K562 (cell line): ENCODE measurements at regions not wholly inside any gene's neighbourhood (a gene's known extent, or its start where the extent isn't known, plus 50 kb on each side); places are given as distances from the start of the nearest gene placed in this dataset.
A peak's percentile ranks its signal among the peaks of the same experiment; 100 is the strongest.

ENCODE experiments used
- ATAC-seq: fragments of 200-7000 bp; cut with Tn5 transposase; 3 replicates; pipeline ENCODE4 v1.9.1; 2020; ENCODE audit warnings: moderate library complexity
- BruUV-seq: library from RNA; stranded (reverse); fragments of 400-500 nt; replicated peaks from 2 replicates; lab custom pipeline; 2021; lab: Mats Ljungman, UMichigan
- CTCF ChIA-PET: fragments of 300-600 bp; formaldehyde crosslinking; extraction: SDS; loops from one replicate; lab custom pipeline; 2021; ENCODE audit warnings: low intra/inter-chr PET ratio; lab: Yijun Ruan, JAX
- POLR2A ChIA-PET: fragments of 300-600, 350-650 bp; sonication (Branson Sonifier 250); formaldehyde crosslinking; extraction: SDS; loops from one replicate; lab custom pipeline; 2021; ENCODE audit warnings: antibody characterized with exemption, inconsistent platforms; lab: Yijun Ruan, JAX
- DNase-seq, 4 experiments: peaks; one replicate each; pipeline versions ENCODE4 v3.0.0 to v3.0.0-alpha.2; 2011 to 2018; ENCODE audit warnings: low spot score in 3 of 4, mixed read lengths in 3 of 4; ENCODE audit errors: extremely low read depth in 1 of 4
- FAIRE-seq: peaks from 2 replicates; lab custom pipeline; 2011; peaks lifted over from hg19 to GRCh38; lab: Jason Lieb, UNC
- H2AFZ ChIP-seq: 2 replicates; pipeline ENCODE4 v1.6.0; 2011; ENCODE audit warnings: low read depth, low read length, control low read depth, inconsistent platforms
- H3K27ac ChIP-seq: fragments of 200-600 bp; 3 replicates; pipeline ENCODE4 v1.8.0; 2011; ENCODE audit warnings: low read depth, mild to moderate bottlenecking, control low read depth, inconsistent platforms, low read length, moderate library complexity, mixed read lengths; ENCODE audit errors: extremely low read depth
- H3K27me3 ChIP-seq, 2 experiments: fragments of 300-600 bp in 1 of 2; 2 replicates in 1 of 2; 3 replicates in 1 of 2; pipeline versions ENCODE4 v1.6.0 to v1.8.0; 2011; ENCODE audit warnings: inconsistent platforms in 2 of 2, low read length in 2 of 2, mild to moderate bottlenecking in 1 of 2, mixed read lengths in 1 of 2, moderate library complexity in 1 of 2; ENCODE audit not compliant: control insufficient read depth in 2 of 2, insufficient read depth in 2 of 2
- H3K36me3 ChIP-seq: fragments of 300-600 bp; 3 replicates; pipeline ENCODE4 v1.8.0; 2011; ENCODE audit warnings: mild to moderate bottlenecking, low read length, inconsistent platforms; ENCODE audit not compliant: control insufficient read depth, insufficient read depth
- H3K4me1 ChIP-seq, 2 experiments: fragments of 200-600 bp in 1 of 2; replicated peaks in 1 of 2; 2 replicates in 1 of 2; 3 replicates in 1 of 2; pipeline versions ENCODE4 v1.5.1 to v1.8.0; 2011; ENCODE audit warnings: inconsistent platforms in 2 of 2, low read length in 2 of 2, mild to moderate bottlenecking in 1 of 2, mixed read lengths in 1 of 2, moderate library complexity in 1 of 2; ENCODE audit not compliant: control insufficient read depth in 2 of 2, insufficient read depth in 2 of 2
- H3K4me2 ChIP-seq: 2 replicates; pipeline ENCODE4 v1.6.1; 2011; ENCODE audit warnings: low read length, control low read depth, inconsistent platforms, mixed read lengths; ENCODE audit not compliant: insufficient read depth
- H3K4me3 ChIP-seq: fragments of 200-600 bp; sonication (generic), shearing (Covaris generic); 2 replicates; pipeline ENCODE4 v1.5.1; 2016; ENCODE audit warnings: control low read depth, inconsistent platforms
- H3K79me2 ChIP-seq: fragments of 200-600 bp; 3 replicates; pipeline ENCODE4 v1.8.0; 2011; ENCODE audit warnings: low read length, inconsistent platforms; ENCODE audit not compliant: control insufficient read depth, insufficient read depth
- H3K9ac ChIP-seq, 2 experiments: 2 replicates each; pipeline versions ENCODE4 v1.6.0 to v1.6.1; 2011; ENCODE audit warnings: low read depth in 2 of 2, low read length in 2 of 2, control low read depth in 1 of 2, inconsistent platforms in 1 of 2, mild to moderate bottlenecking in 1 of 2, mixed read lengths in 1 of 2; ENCODE audit not compliant: insufficient read depth in 1 of 2
- H3K9me1 ChIP-seq: one replicate; pipeline ENCODE4 v1.6.0; 2011; ENCODE audit warnings: inconsistent platforms, mild to moderate bottlenecking, low read length, moderate library complexity; ENCODE audit not compliant: control insufficient read depth, insufficient read depth
- H3K9me3 ChIP-seq: replicated peaks from 2 replicates; pipeline ENCODE4 v1.5.1; 2011; ENCODE audit warnings: low read depth, low read length, inconsistent platforms; ENCODE audit not compliant: control insufficient read depth, insufficient read depth
- H4K20me1 ChIP-seq: replicated peaks from 2 replicates; pipeline ENCODE4 v1.6.1; 2011; ENCODE audit warnings: low read length, inconsistent platforms, mixed read lengths; ENCODE audit not compliant: control insufficient read depth, insufficient read depth
- CREM ChIP-seq: IDR thresholded peaks from 2 replicates; pipeline ENCODE4 v1.6.1; 2014; ENCODE audit warnings: antibody characterized with exemption, low read depth
- GABPA ChIP-seq: fragments of 200-800 bp; sonication (Bioruptor generic); conservative IDR thresholded peaks from 2 replicates; pipeline ENCODE4 v1.6.1; 2016; ENCODE audit warnings: low read depth, missing genetic modification characterization, missing compliant biosample characterization
- ZNF263 ChIP-seq: sonication (generic); formaldehyde crosslinking; IDR thresholded peaks from 2 replicates; pipeline ENCODE4 v1.8.0; 2022; ENCODE audit warnings: mild to moderate bottlenecking, missing genetic modification reagents, borderline replicate concordance
- WGBS: fragments of 100-300 bp; shearing (Covaris generic); methylation state at CpG from one replicate; pipeline ENCODE4 v1.1.6; 2016; ENCODE audit warnings: low coverage, mixed read lengths; ENCODE audit not compliant: insufficient coverage; ENCODE audit errors: missing lambda C conversion rate; 5-methylcytosine and 5-hydroxymethylcytosine counted together
- in situ Hi-C: fragments of 300-500 bp; cut with MboI; formaldehyde crosslinking; loops from 4 replicates; pipeline ENCODE4 v1.15.0; 2018; ENCODE audit warnings: inconsistent platforms, mixed read lengths
- intact Hi-C: fragments of 100-400 bp; cut with micrococcal nuclease; formaldehyde crosslinking; loops from 2 replicates; pipeline ENCODE4 v1.14.2; 2022
- TF ChIP-seq, protein P1 (sequence below), 2 experiments: fragments of 450-650 bp in 1 of 2; sonication (generic) in 1 of 2; formaldehyde crosslinking in 1 of 2; IDR thresholded peaks; 2 replicates each; pipeline versions ENCODE4 v1.7.1 to v1.9.0; 2016 to 2022; ENCODE audit warnings: inconsistent platforms in 1 of 2, mild to moderate bottlenecking in 1 of 2, missing genetic modification reagents in 1 of 2
- TF ChIP-seq, protein P2 (sequence below), 3 experiments: fragments of 200-800 bp in 1 of 3; fragments of 250-450 bp in 1 of 3; fragments of 450-650 bp in 1 of 3; sonication (Bioruptor Pico) in 1 of 3; sonication (Bioruptor generic) in 1 of 3; formaldehyde crosslinking in 1 of 3; IDR thresholded peaks; 2 replicates each; pipeline versions ENCODE4 v1.6.1 to v1.8.0; 2016 to 2022; ENCODE audit warnings: mild to moderate bottlenecking in 2 of 3, missing genetic modification characterization in 2 of 3, missing compliant biosample characterization in 1 of 3, moderate library complexity in 1 of 3

- TF ChIP-seq ZNF263 (CRISPR knock-in tag) = no peak
Observed at GRCh38 chr13:111857336-111857735, 209.6 kb upstream of the SOX1 start (continued).

DNA sequence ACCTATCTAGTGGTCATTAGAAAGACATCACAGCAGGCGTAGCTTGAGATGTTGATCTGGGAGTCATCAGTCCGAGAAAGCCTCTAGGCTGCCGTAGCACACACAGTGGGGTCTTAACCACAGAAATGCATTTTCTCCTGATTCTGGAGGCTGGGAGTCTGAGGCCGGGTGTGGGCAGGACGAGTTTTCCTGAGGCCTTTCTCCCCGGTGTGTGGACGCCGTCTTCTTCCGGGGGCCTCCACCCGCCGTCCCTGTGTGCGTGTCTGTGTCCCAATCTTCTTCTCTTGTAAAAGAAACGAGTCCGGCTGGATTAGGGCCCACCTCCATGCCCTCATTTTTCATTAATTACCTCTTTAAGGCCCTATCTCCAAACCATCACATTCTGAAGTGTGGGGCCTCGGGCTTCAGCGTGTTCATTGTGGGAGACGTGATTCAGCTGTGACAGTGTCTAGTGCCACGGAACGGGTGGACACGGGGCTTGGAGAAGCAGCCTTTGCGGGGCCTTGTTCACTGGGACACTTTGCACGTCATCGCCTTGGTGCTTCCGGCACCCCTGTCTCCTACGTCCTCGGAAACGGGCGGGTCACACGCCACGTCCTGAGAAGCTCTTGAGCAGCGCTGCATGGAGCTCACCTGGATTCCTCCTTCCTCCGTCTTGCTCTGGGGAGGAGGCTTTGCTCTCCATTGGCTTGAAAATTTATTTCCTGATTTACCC is 208.9 kb upstream of the SOX1 start:
- no TSS peak for BruUV-seq
- Histone ChIP-seq H3K36me3 (no peaks in the 10 kb centered on the region), H3K27me3 (peaks cover 0 to 20% of the 10 kb centered on the region in 2 experiments; a peak in 2 of 5 replicates), H3K9me1 (no peaks in the 10 kb centered on the region), H3K79me2 (no peaks in the 10 kb centered on the region), H3K9ac (no peak overlapping the region), H3K9me3 (no peaks in the 10 kb centered on the region), H3K4me1 (no peaks in the 10 kb centered on the region), H3K4me2 (no peak overlapping the region), H3K27ac (no peak overlapping the region), H2AFZ (no peak overlapping the region), H3K4me3 (no peak overlapping the region), H4K20me1 (no peaks in the 10 kb centered on the region)
- intact Hi-C loops (no loop called here), in situ Hi-C loops (no loop called here)
- no peak; the same call in 2 of the 3 replicates for ATAC-seq
- FAIRE-seq = no peak
- POLR2A ChIA-PET = no interaction called here
- peak in 1 of 4 experiments; percentile 0 for DNase-seq
- WGBS = 4% methylated on average over 16 of the region's 32 CpGs
- CTCF ChIA-PET = no interaction called here
- TF ChIP-seq, protein P1, sequence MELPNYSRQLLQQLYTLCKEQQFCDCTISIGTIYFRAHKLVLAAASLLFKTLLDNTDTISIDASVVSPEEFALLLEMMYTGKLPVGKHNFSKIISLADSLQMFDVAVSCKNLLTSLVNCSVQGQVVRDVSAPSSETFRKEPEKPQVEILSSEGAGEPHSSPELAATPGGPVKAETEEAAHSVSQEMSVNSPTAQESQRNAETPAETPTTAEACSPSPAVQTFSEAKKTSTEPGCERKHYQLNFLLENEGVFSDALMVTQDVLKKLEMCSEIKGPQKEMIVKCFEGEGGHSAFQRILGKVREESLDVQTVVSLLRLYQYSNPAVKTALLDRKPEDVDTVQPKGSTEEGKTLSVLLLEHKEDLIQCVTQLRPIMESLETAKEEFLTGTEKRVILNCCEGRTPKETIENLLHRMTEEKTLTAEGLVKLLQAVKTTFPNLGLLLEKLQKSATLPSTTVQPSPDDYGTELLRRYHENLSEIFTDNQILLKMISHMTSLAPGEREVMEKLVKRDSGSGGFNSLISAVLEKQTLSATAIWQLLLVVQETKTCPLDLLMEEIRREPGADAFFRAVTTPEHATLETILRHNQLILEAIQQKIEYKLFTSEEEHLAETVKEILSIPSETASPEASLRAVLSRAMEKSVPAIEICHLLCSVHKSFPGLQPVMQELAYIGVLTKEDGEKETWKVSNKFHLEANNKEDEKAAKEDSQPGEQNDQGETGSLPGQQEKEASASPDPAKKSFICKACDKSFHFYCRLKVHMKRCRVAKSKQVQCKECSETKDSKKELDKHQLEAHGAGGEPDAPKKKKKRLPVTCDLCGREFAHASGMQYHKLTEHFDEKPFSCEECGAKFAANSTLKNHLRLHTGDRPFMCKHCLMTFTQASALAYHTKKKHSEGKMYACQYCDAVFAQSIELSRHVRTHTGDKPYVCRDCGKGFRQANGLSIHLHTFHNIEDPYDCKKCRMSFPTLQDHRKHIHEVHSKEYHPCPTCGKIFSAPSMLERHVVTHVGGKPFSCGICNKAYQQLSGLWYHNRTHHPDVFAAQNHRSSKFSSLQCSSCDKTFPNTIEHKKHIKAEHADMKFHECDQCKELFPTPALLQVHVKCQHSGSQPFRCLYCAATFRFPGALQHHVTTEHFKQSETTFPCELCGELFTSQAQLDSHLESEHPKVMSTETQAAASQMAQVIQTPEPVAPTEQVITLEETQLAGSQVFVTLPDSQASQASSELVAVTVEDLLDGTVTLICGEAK (IDR thresholded peaks at IDR 0.05) = peak; percentile 51; the same call in 1 of the 2 replicates
- TF ChIP-seq, protein P1 (CRISPR knock-in tag; IDR thresholded peaks at IDR 0.05) = no peak
- TF ChIP-seq, protein P2, sequence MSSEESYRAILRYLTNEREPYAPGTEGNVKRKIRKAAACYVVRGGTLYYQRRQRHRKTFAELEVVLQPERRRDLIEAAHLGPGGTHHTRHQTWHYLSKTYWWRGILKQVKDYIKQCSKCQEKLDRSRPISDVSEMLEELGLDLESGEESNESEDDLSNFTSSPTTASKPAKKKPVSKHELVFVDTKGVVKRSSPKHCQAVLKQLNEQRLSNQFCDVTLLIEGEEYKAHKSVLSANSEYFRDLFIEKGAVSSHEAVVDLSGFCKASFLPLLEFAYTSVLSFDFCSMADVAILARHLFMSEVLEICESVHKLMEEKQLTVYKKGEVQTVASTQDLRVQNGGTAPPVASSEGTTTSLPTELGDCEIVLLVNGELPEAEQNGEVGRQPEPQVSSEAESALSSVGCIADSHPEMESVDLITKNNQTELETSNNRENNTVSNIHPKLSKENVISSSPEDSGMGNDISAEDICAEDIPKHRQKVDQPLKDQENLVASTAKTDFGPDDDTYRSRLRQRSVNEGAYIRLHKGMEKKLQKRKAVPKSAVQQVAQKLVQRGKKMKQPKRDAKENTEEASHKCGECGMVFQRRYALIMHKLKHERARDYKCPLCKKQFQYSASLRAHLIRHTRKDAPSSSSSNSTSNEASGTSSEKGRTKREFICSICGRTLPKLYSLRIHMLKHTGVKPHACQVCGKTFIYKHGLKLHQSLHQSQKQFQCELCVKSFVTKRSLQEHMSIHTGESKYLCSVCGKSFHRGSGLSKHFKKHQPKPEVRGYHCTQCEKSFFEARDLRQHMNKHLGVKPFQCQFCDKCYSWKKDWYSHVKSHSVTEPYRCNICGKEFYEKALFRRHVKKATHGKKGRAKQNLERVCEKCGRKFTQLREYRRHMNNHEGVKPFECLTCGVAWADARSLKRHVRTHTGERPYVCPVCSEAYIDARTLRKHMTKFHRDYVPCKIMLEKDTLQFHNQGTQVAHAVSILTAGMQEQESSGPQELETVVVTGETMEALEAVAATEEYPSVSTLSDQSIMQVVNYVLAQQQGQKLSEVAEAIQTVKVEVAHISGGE (CRISPR knock-in tag; IDR thresholded peaks at IDR 0.05) = peak in 2 of 3 experiments; percentile 28 to 66; a peak in 2 of 6 replicates
- 0 out of 2 replicates have a peak, but pooled peaks have one; percentile 34 for TF ChIP-seq CREM
- TF ChIP-seq GABPA (tag) = peak; percentile 53
